ENCODE measurements at regions not wholly inside any gene's neighbourhood (a gene's known extent, or its start where the extent isn't known, plus 50 kb on each side); places are given as distances from the start of the nearest gene placed in this dataset.

- DNase-seq (ENCODE audit: low read depth, low spot score) (no peak), ATAC-seq (no peak)
- intact Hi-C loops (cut with micrococcal nuclease; ENCODE audit: unreplicated experiment) (no loop called here), in situ Hi-C loops (cut with HindIII; ENCODE audit: low pct_unique_long_range_greater_than_20kb, low sequenced_read_pairs) (no loop called here)
- BruUV-seq (replicated peaks): no TSS peak
- no peaks in the 10 kb centered on the region for H3K27me3 ChIP-seq (ENCODE audit: control insufficient read depth, insufficient read depth, low read length)
- ChIA-PET CTCF (no interaction called here), POLR2A (no interaction called here)
- no peaks in the 10 kb centered on the region for H3K36me3 ChIP-seq (ENCODE audit: control insufficient read depth, insufficient read depth, low read length)
- TF ChIP-seq CTCF (IDR thresholded peaks at IDR 0.05) (no peak), POLR2AphosphoS5 (IDR thresholded peaks at IDR 0.05; ENCODE audit: low read depth, low read length) (no peak), TCF7L2 (IDR thresholded peaks at IDR 0.05; ENCODE audit: low read depth, low read length) (no peak), SIN3A (IDR thresholded peaks at IDR 0.05; ENCODE audit: borderline replicate concordance, insufficient read depth, low read depth, low read length) (no peak)
- TF ChIP-seq, protein P1, sequence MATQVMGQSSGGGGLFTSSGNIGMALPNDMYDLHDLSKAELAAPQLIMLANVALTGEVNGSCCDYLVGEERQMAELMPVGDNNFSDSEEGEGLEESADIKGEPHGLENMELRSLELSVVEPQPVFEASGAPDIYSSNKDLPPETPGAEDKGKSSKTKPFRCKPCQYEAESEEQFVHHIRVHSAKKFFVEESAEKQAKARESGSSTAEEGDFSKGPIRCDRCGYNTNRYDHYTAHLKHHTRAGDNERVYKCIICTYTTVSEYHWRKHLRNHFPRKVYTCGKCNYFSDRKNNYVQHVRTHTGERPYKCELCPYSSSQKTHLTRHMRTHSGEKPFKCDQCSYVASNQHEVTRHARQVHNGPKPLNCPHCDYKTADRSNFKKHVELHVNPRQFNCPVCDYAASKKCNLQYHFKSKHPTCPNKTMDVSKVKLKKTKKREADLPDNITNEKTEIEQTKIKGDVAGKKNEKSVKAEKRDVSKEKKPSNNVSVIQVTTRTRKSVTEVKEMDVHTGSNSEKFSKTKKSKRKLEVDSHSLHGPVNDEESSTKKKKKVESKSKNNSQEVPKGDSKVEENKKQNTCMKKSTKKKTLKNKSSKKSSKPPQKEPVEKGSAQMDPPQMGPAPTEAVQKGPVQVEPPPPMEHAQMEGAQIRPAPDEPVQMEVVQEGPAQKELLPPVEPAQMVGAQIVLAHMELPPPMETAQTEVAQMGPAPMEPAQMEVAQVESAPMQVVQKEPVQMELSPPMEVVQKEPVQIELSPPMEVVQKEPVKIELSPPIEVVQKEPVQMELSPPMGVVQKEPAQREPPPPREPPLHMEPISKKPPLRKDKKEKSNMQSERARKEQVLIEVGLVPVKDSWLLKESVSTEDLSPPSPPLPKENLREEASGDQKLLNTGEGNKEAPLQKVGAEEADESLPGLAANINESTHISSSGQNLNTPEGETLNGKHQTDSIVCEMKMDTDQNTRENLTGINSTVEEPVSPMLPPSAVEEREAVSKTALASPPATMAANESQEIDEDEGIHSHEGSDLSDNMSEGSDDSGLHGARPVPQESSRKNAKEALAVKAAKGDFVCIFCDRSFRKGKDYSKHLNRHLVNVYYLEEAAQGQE (IDR thresholded peaks at IDR 0.05; ENCODE audit: insufficient read depth in 1 of 2, low read depth in 2 of 2, low read length in 1 of 2): no peak
- no peak overlapping the region for H3K27ac ChIP-seq (ENCODE audit: low read length)
- no peaks in the 10 kb centered on the region for H3K9me3 ChIP-seq (ENCODE audit: control insufficient read depth, insufficient read depth, low read depth, low read length)
- H3K4me3 ChIP-seq (ENCODE audit: low read depth in 2 of 2, low read length in 2 of 2): no peak overlapping the region
- H3K4me1 ChIP-seq (ENCODE audit: control insufficient read depth, insufficient read depth, low read length): no peaks in the 10 kb centered on the region
These were observed 178.2 kb downstream of the SUCLG1 start for GRCh38 chr2:84280873-84281272.

DNA sequence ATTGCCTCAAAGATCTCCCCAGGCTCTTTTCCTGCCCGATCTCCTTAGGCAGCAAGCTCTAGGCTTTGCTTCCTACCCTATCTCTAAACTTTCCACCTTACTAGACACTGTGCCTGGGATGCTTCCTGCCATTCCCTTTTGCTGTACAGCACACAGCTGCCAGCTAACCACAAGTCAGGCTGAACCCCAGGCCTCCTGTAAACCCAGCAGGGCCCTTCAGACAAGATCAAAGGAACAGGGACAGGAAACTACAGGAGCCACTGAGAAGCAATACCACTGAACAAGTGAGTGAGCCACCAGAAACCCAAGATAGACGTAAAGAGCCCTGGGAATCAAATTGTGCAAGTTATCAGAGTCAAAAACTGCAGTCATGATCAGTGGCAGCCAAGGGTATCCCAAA is 180.7 kb downstream of the SUCLG1 start:
- CTCF ChIA-PET: no interaction called here
- Histone ChIP-seq H3K4me1 (ENCODE audit: control insufficient read depth, insufficient read depth, low read length) (no peaks in the 10 kb centered on the region), H3K27me3 (ENCODE audit: control insufficient read depth, insufficient read depth, low read length) (no peaks in the 10 kb centered on the region), H3K27ac (ENCODE audit: low read length) (no peak overlapping the region), H3K9me3 (ENCODE audit: control insufficient read depth, insufficient read depth, low read depth, low read length) (no peaks in the 10 kb centered on the region), H3K36me3 (ENCODE audit: control insufficient read depth, insufficient read depth, low read length) (no peaks in the 10 kb centered on the region), H3K4me3 (ENCODE audit: low read depth in 2 of 2, low read length in 2 of 2) (no peak overlapping the region)
- TF ChIP-seq POLR2AphosphoS5 (IDR thresholded peaks at IDR 0.05; ENCODE audit: low read depth, low read length) (no peak), CTCF (IDR thresholded peaks at IDR 0.05) (no peak), TCF7L2 (IDR thresholded peaks at IDR 0.05; ENCODE audit: low read depth, low read length) (no peak), SIN3A (IDR thresholded peaks at IDR 0.05; ENCODE audit: borderline replicate concordance, insufficient read depth, low read depth, low read length) (no peak)
- TF ChIP-seq, protein P1 (IDR thresholded peaks at IDR 0.05; ENCODE audit: insufficient read depth in 1 of 2, low read depth in 2 of 2, low read length in 1 of 2): no peak
- in situ Hi-C loops (cut with HindIII; ENCODE audit: low pct_unique_long_range_greater_than_20kb, low sequenced_read_pairs): no loop called here
- no peak for ATAC-seq
- POLR2A ChIA-PET: no interaction called here
- no peak for DNase-seq (ENCODE audit: low read depth, low spot score)
- intact Hi-C loops (cut with micrococcal nuclease; ENCODE audit: unreplicated experiment): no loop called here
- no TSS peak for BruUV-seq (replicated peaks)

Measured in Panc1 (cell line).